NCI-H526 treated with DMSO at 0.1 percent for 48 hours (cell line): ENCODE measurements at regions not wholly inside any gene's neighbourhood (a gene's known extent, or its start where the extent isn't known, plus 50 kb on each side); places are given as distances from the start of the nearest gene placed in this dataset.

ENCODE experiments used
- DNase-seq: peaks from one replicate; lab custom pipeline; 2025; lab: John Stamatoyannopoulos, UW

- no peak for DNase-seq
These were observed 135.4 kb upstream of the PCBD1 start for GRCh38 chr10:71023704-71024283.

DNA sequence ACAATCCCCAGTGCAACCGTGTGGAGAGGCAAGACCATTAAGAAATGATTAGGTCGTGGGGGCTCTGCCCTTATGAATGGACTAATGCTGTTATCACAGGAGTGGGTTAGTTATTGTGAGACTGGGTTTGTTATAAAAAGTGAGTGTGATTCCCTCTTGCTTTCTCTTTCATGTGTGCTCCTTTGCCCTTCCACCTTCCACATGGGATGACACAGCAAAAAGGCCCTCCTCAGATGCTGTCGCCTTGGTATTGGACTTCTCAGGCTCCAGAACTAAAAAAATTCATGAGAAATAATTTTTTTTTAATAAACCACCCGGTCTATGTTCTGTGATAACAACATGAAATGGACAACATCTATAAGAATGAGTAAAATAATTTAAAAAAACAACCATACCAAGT is 136.1 kb upstream of the PCBD1 start:
- no peak for DNase-seq

DNA sequence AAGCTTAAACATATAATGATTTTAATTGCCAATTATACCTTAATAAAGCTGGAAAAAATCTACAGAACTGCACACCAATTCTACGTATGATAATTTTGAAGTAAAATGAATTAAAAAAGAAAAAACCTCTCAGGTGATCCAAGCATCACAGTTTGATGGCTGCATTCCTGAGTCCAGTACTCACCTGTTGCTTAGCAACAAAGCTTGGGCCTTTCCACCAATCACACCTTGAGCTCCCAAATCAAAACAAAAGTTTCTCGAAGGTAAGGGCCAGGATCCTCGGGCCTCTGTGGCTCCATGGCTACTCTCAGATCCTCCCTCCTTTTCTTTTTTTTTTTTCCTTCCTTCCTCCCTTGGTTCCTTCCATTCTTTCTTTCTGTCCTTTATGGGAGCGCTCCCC is 137.2 kb upstream of the PCBD1 start:
- DNase-seq = no peak

- no peak for DNase-seq
These were observed 139.7 kb upstream of the PCBD1 start for GRCh38 chr10:71028066-71028465.

DNA sequence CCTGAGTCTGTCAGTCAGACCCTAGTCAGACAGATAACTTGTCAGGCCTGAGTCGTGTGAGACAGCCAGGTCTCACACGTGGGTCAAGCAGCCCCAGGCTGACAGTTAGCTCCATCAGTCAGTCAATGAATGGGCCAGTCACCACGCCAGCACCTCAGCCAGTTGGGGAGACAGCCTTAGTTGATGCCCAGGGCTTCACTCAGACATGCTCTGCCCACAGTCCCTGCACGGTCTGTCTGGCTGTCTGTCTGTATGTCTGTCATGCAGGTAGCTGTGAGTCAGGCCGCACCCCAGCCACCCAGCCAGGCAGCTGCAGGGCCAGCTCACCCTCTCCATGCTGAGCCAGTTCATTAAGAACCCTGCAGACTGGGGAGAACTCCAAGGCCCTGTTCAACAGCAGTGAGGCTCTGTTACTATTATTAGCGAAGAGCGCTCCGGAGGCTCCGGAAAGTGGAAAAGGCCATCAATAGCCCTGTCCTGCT is 141.1 kb upstream of the PCBD1 start:
- DNase-seq = no peak

DNA sequence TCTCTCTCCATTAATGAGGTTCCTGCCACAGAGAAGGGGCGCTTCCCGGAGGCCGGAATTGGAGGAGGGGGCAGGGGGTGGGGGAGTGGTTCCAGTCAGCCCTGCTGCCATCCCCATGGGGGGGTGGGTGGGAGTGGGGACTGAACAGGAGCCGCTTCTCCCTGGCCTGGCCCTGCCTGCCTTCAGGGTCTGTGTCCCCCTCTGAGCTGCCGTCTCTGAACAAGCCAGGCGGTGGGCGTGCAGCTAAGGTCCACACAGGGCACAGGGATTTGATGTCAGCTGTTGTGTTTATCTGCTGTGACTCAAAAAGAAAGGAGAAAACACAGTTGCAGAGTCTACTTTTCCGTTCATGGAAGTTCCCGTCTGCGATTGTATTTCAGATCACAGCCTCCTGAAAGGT is 141.5 kb upstream of the PCBD1 start:
- no peak for DNase-seq

- no peak for DNase-seq
These were observed 142.7 kb upstream of the PCBD1 start for GRCh38 chr10:71031026-71031425.

- DNase-seq = no peak
These were observed 143.2 kb upstream of the PCBD1 start for GRCh38 chr10:71031603-71032002.

DNA sequence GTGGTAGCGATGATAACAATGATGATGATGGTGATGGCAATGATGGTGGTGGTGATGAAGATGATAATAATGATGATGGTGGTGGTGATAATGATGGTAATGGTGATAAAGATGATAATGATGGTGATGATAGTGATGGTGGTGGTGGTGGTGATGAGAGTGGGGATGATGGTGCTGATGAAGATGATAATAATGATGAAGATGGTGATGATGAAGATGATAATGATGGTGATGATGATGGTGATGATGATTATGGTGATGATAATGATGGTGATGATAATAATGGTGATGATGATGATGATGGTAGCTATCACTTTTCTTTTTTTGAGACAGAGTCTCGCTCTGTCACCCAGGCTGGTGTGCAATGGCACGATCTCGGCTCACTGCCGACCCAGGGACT is 144.5 kb upstream of the PCBD1 start:
- no peak for DNase-seq

DNA sequence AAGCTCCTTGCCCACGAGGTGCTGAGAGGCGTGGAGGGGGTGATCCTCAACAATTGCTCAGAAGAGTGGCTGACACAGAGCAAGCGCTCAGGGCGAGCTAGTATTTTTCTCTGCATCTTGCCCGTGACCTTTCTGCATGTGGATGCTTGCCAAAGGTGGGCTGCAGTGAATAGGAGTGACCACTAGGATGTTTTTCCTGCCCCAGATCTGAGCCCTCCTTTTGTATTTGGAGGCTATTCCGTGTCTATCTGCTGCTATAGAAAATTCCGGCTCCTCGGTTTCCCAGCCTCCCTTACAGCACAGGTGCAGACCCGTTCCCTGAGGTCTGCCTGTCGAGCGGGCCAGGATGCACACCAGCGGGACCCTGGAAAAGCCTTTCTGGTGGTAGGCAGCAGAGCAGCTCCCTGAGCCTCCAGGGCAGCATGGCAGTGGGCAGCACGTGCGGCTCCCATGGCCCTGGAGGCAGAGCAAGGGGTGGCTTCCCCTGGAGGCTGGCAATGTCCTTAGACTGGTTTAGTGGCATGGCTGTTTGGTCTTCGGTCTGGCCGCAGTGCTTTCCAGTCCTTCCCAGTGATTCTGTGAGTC is 145.1 kb upstream of the PCBD1 start:
- DNase-seq = no peak

DNA sequence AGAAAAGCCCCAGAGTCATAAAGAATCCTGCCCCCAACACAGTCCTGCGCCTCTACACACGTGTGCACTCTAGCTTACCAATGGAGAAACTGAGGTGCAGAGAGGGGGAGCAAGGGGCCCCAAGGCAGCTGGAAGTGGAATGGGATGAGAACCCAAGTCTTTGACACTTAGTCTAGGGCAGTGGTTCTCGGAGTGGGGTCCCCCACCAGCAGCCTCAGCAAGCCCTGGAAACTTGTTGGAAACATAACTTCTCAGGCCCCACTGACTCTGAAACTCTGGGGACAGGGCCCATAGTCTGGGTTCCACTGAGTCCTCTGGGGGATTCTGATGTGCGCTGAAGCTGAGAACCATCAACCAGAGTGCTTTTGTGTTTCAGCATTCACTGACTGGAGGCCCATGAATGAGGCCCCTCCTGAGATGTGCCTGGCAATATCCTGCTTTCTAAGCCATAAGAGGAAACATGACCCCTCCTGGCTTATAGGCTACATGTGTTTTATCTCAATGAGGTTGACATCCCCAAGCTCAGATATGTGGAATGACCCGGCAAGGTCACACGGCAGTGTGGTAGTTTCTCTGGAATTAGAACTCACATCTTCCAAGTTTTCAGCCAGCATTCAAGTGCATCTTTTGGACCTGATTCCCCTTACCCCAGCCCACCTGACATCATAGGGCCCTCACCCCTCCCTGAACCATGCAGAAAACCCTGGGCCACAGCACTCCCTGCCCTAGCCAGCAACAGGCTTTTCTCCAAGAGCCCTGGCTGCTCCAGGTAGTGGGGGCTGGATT is 147.3 kb upstream of the PCBD1 start:
- DNase-seq = no peak

GRCh38 chr10:71036297-71036966 is 148.1 kb upstream of the PCBD1 start:
- DNase-seq = no peak

DNA sequence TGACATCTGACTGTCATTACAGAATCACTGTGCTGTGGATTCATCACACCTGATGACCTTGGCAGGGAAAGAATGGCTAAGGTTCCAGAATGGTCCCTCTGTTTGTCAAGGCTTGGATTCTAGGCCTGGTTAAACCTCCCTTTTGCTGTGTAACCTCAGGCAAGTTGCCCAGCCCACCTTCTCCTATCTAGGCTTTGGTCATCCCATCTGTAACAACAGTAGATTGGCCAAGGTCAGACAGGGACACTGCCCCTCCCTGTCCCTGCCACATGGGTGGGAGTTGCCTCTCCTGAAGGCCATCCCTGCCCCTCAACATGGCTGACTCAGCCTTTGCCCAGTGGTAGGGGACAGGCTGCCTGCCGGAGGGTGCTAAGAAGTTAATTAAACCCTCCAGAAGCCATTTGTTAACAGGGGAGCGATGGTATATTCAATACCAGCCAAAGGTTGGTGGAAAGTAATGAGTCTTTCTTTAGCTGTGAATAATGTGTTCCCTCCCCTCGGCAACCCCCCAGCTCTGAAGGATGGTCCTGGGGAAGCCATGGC is 149.8 kb upstream of the PCBD1 start:
- no peak for DNase-seq

GRCh38 chr10:71038921-71039320 is 150.6 kb upstream of the PCBD1 start:
- no peak for DNase-seq

- no peak for DNase-seq
These were observed 151.2 kb upstream of the PCBD1 start for GRCh38 chr10:71039551-71039950.

GRCh38 chr10:71040343-71040742 is 152.0 kb upstream of the PCBD1 start:
- no peak for DNase-seq

- DNase-seq = no peak
These were observed 152.7 kb upstream of the PCBD1 start for GRCh38 chr10:71040846-71041605.

DNA sequence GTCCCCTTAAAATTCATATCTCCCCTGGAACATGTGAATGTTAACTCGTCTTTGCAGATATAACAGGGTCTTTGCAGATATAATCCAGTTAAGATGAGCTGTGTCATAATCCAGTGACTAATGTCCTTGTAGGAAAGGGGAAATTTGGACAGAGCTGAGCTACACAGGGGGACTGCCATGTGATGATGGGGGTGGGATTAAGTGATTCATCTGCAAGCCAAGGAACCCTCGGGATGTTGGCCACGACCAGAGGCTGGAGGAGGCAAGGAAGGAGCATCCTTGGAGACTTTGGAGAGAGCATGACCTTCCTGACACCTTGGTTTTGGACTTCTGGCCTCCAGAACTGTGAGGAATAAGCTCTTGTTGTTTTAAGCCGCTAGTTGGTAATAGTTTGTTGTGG is 153.9 kb upstream of the PCBD1 start:
- DNase-seq = no peak

GRCh38 chr10:71042699-71043098 is 154.3 kb upstream of the PCBD1 start:
- no peak for DNase-seq

- no peak for DNase-seq
These were observed 155.5 kb upstream of the PCBD1 start for GRCh38 chr10:71043858-71044257.

GRCh38 chr10:71044720-71045119 is 156.4 kb upstream of the PCBD1 start:
- no peak for DNase-seq
